ENCODE measurements at regions not wholly inside any gene's neighbourhood (a gene's known extent, or its start where the extent isn't known, plus 50 kb on each side); places are given as distances from the start of the nearest gene placed in this dataset.
"Not testable (repeated sequence)": the region's sequence is repeated elsewhere in the genome, so short reads cannot be mapped to it uniquely, and the experiment has no call there.

GRCh38 chr4:181006499-181007260 is 1236.5 kb upstream of the TENM3 start:
- no peak for DNase-seq (ENCODE audit: low spot score)

GRCh38 chr4:181007751-181008150 is 1235.5 kb upstream of the TENM3 start:
- DNase-seq (ENCODE audit: low spot score), result no peak

- peak; percentile 23 for DNase-seq (ENCODE audit: low spot score)
These were observed 1235.0 kb upstream of the TENM3 start for GRCh38 chr4:181008164-181008563.

- no peak for DNase-seq (ENCODE audit: low spot score)
These were observed 1230.0 kb upstream of the TENM3 start for GRCh38 chr4:181013162-181013561.

GRCh38 chr4:181017038-181017437 is 1226.2 kb upstream of the TENM3 start:
- DNase-seq (ENCODE audit: low spot score), result no peak

GRCh38 chr4:181018472-181018871 is 1224.7 kb upstream of the TENM3 start:
- no peak for DNase-seq (ENCODE audit: low spot score)

GRCh38 chr4:181018913-181019312 is 1224.3 kb upstream of the TENM3 start:
- no peak for DNase-seq (ENCODE audit: low spot score)

GRCh38 chr4:181020456-181020855 is 1222.7 kb upstream of the TENM3 start:
- no peak for DNase-seq (ENCODE audit: low spot score)

- no peak for DNase-seq (ENCODE audit: low spot score)
These were observed 1222.0 kb upstream of the TENM3 start for GRCh38 chr4:181021213-181021612.

GRCh38 chr4:181030135-181030921 is 1212.9 kb upstream of the TENM3 start:
- DNase-seq (ENCODE audit: low spot score), result not testable (repeated sequence)

GRCh38 chr4:181030961-181031360 is 1212.2 kb upstream of the TENM3 start:
- DNase-seq (ENCODE audit: low spot score), result no peak

GRCh38 chr4:181043486-181043885 is 1199.7 kb upstream of the TENM3 start:
- no peak for DNase-seq (ENCODE audit: low spot score)

- DNase-seq (ENCODE audit: low spot score), result no peak
These were observed 1196.4 kb upstream of the TENM3 start for GRCh38 chr4:181046809-181047208.

GRCh38 chr4:181051931-181052330 is 1191.3 kb upstream of the TENM3 start:
- DNase-seq (ENCODE audit: low spot score), result no peak

- DNase-seq (ENCODE audit: low spot score), result no peak
These were observed 1181.4 kb upstream of the TENM3 start for GRCh38 chr4:181061787-181062186.

- DNase-seq (ENCODE audit: low spot score), result no peak
These were observed 1180.0 kb upstream of the TENM3 start for GRCh38 chr4:181063212-181063611.

GRCh38 chr4:181077341-181077740 is 1165.9 kb upstream of the TENM3 start:
- no peak for DNase-seq (ENCODE audit: low spot score)

- DNase-seq (ENCODE audit: low spot score), result no peak
These were observed 1165.0 kb upstream of the TENM3 start for GRCh38 chr4:181078196-181078595.

- no peak for DNase-seq (ENCODE audit: low spot score)
These were observed 1159.3 kb upstream of the TENM3 start for GRCh38 chr4:181083757-181084361.

GRCh38 chr4:181085557-181085956 is 1157.6 kb upstream of the TENM3 start:
- DNase-seq (ENCODE audit: low spot score), result no peak

GRCh38 chr4:181105487-181105886 is 1137.7 kb upstream of the TENM3 start:
- no peak for DNase-seq (ENCODE audit: low spot score)

GRCh38 chr4:181106398-181106797 is 1136.8 kb upstream of the TENM3 start:
- no peak for DNase-seq (ENCODE audit: low spot score)

- no peak for DNase-seq (ENCODE audit: low spot score)
These were observed 1135.0 kb upstream of the TENM3 start for GRCh38 chr4:181108237-181108636.
